GM21360 (cell line): ENCODE measurements at regions not wholly inside any gene's neighbourhood (a gene's known extent, or its start where the extent isn't known, plus 50 kb on each side); places are given as distances from the start of the nearest gene placed in this dataset.
A peak's percentile ranks its signal among the peaks of the same experiment; 100 is the strongest.
"Not testable (repeated sequence)": the region's sequence is repeated elsewhere in the genome, so short reads cannot be mapped to it uniquely, and the experiment has no call there.

Source experiments
- ATAC-seq: cut with Tn5 transposase; IDR thresholded peaks from one replicate; pipeline ENCODE4 v1.9.1; 2021; ENCODE audit warnings: mild to moderate bottlenecking, moderate library complexity; ENCODE audit not compliant: unreplicated experiment

- no peak for ATAC-seq
Measured at GRCh38 chrX:140172401-140172800, 207.1 kb upstream of the CXorf66 start.

- ATAC-seq = no peak
Measured at GRCh38 chrX:140167551-140167950, 202.2 kb upstream of the CXorf66 start.

GRCh38 chrX:140165849-140166248, 200.5 kb upstream of the CXorf66 start:
- ATAC-seq = no peak

GRCh38 chrX:140164391-140164790, 199.1 kb upstream of the CXorf66 start:
- no peak for ATAC-seq

GRCh38 chrX:140163371-140164159, 198.2 kb upstream of the CXorf66 start:
- no peak for ATAC-seq

- ATAC-seq = no peak
Measured at GRCh38 chrX:140157611-140158010, 192.3 kb upstream of the CXorf66 start.

GRCh38 chrX:140157143-140157542, 191.8 kb upstream of the CXorf66 start:
- ATAC-seq = no peak

- no peak for ATAC-seq
Measured at GRCh38 chrX:140151316-140151715, 186.0 kb upstream of the CXorf66 start.

GRCh38 chrX:140149761-140150160, 184.4 kb upstream of the CXorf66 start:
- no peak for ATAC-seq

GRCh38 chrX:140141444-140142029, 176.2 kb upstream of the CXorf66 start:
- peak; percentile 65 for ATAC-seq

GRCh38 chrX:140138492-140138891, 173.2 kb upstream of the CXorf66 start:
- ATAC-seq = not testable (repeated sequence)

- ATAC-seq = not testable (repeated sequence)
Measured at GRCh38 chrX:140138065-140138464, 172.7 kb upstream of the CXorf66 start.

GRCh38 chrX:140132937-140133336, 167.6 kb upstream of the CXorf66 start:
- no peak for ATAC-seq

- no peak for ATAC-seq
Measured at GRCh38 chrX:140123446-140123845, 158.1 kb upstream of the CXorf66 start.

GRCh38 chrX:140114059-140114458, 148.7 kb upstream of the CXorf66 start:
- ATAC-seq = not testable (repeated sequence)

- ATAC-seq = no peak
Measured at GRCh38 chrX:140110081-140110650, 144.8 kb upstream of the CXorf66 start.

- no peak for ATAC-seq
Measured at GRCh38 chrX:140104760-140105159, 139.4 kb upstream of the CXorf66 start.

- no peak for ATAC-seq
Measured at GRCh38 chrX:140099221-140099620, 133.9 kb upstream of the CXorf66 start.

GRCh38 chrX:140092121-140092520, 126.8 kb upstream of the CXorf66 start:
- ATAC-seq = no peak

GRCh38 chrX:140091125-140091886, 126.0 kb upstream of the CXorf66 start:
- peak; percentile 90 for ATAC-seq

- no peak for ATAC-seq
Measured at GRCh38 chrX:140090800-140091124, 125.4 kb upstream of the CXorf66 start.

- no peak for ATAC-seq
Measured at GRCh38 chrX:140088438-140088837, 123.1 kb upstream of the CXorf66 start.
